Activated naive CD8-positive, alpha-beta T cell treated with anti-CD3 and anti-CD28 coated beads, Interleukin-2, amount 50 U/mL, for 24 hours (primary cell): ENCODE measurements at regions not wholly inside any gene's neighbourhood (a gene's known extent, or its start where the extent isn't known, plus 50 kb on each side); places are given as distances from the start of the nearest gene placed in this dataset.
"Not testable (repeated sequence)": the region's sequence is repeated elsewhere in the genome, so short reads cannot be mapped to it uniquely, and the experiment has no call there.

Experiments used
- ATAC-seq: fragments of 150-1000 bp; cut with Tn5 transposase; one replicate; pipeline ENCODE4 v1.10.0; 2021
- DNase-seq: peaks from one replicate; pipeline ENCODE4 v3.0.0; 2021
- H3K27ac Mint-ChIP-seq: one replicate; pipeline ENCODE4 v1.8.0; 2021; ENCODE audit warnings: mild to moderate bottlenecking, mixed read lengths
- H3K27me3 Mint-ChIP-seq: one replicate; pipeline ENCODE4 v1.8.0; 2021; ENCODE audit warnings: mixed read lengths
- H3K36me3 Mint-ChIP-seq: one replicate; pipeline ENCODE4 v1.8.0; 2021; ENCODE audit warnings: low read depth, mixed read lengths
- H3K4me1 Mint-ChIP-seq: one replicate; pipeline ENCODE4 v1.8.0; 2021; ENCODE audit warnings: mixed read lengths
- H3K4me3 Mint-ChIP-seq: one replicate; pipeline ENCODE4 v1.8.0; 2021; ENCODE audit warnings: mild to moderate bottlenecking, moderate library complexity, mixed read lengths
- H3K9me3 Mint-ChIP-seq: one replicate; pipeline ENCODE4 v1.8.0; 2021; ENCODE audit warnings: mixed read lengths

DNA sequence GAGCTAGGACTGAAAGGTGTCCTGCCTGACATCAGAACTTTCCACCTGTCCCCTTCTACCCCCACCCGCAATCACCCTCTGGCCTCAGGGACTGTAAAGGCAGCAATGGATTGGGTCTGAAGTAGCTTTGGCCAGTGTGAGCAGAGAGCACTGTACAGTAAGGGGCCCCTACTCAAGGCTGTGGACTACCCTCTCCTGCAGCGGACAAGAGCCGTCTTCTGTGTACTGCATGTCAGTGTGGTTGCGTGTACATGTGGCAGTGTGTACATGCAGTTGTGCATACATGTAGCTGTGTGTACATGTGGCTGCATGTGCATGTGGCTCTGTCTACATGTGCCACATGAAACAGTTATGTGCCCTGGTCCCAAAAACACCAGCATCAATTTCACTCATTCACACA lies 205.9 kb upstream of the LINGO1 start:
- no peak for DNase-seq
- ATAC-seq, result no peak
- H3K4me1 Mint-ChIP-seq, result no peaks in the 10 kb centered on the region

GRCh38 chr15:77838061-77838460 lies 205.3 kb upstream of the LINGO1 start:
- Mint-ChIP-seq H3K36me3 (no peaks in the 10 kb centered on the region), H3K27me3 (peaks cover 6% of the 10 kb centered on the region), H3K27ac (no peak overlapping the region), H3K4me1 (no peaks in the 10 kb centered on the region), H3K4me3 (no peak overlapping the region), H3K9me3 (no peaks in the 10 kb centered on the region)
- DNase-seq (no peak), ATAC-seq (no peak)

More for the DNA sequence above, 205.9 kb upstream of the LINGO1 start:
- Mint-ChIP-seq H3K9me3 (no peaks in the 10 kb centered on the region), H3K36me3 (no peaks in the 10 kb centered on the region), H3K27ac (no peak overlapping the region), H3K4me3 (no peak overlapping the region), H3K27me3 (peaks cover 6% of the 10 kb centered on the region)

DNA sequence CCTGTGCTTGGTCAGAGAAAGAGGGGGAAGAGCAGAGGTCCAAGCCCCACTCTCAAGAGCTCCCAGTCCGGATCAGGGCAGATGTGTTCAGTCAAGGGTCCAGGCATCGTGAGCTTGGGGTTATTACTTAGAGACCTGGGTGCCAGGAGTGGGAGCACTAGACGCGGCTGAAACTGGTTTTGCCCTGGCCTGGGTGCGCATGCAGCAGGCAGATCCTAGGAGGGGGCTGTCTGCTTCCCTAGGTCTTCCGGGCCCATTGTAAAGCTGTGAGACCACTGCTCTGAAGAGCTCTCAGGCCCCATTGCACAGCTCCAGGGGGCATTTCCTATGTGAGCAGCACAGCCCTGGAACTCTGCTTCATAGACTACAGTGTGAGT lies 204.9 kb upstream of the LINGO1 start:
- H3K27ac Mint-ChIP-seq, result no peak overlapping the region
- H3K36me3 Mint-ChIP-seq, result no peaks in the 10 kb centered on the region
- DNase-seq (no peak), ATAC-seq (no peak)
- H3K4me1 Mint-ChIP-seq, result no peaks in the 10 kb centered on the region
- no peaks in the 10 kb centered on the region for H3K9me3 Mint-ChIP-seq
- no peak overlapping the region for H3K4me3 Mint-ChIP-seq
- peaks cover 6% of the 10 kb centered on the region for H3K27me3 Mint-ChIP-seq

- H3K4me3 Mint-ChIP-seq, result no peak overlapping the region
- H3K4me1 Mint-ChIP-seq, result no peaks in the 10 kb centered on the region
- H3K27ac Mint-ChIP-seq, result no peak overlapping the region
- DNase-seq (no peak), ATAC-seq (no peak)
- H3K9me3 Mint-ChIP-seq, result no peaks in the 10 kb centered on the region
- H3K27me3 Mint-ChIP-seq, result peaks cover 4% of the 10 kb centered on the region
- H3K36me3 Mint-ChIP-seq, result no peaks in the 10 kb centered on the region
Measured at GRCh38 chr15:77836906-77837648, 204.4 kb upstream of the LINGO1 start.

DNA sequence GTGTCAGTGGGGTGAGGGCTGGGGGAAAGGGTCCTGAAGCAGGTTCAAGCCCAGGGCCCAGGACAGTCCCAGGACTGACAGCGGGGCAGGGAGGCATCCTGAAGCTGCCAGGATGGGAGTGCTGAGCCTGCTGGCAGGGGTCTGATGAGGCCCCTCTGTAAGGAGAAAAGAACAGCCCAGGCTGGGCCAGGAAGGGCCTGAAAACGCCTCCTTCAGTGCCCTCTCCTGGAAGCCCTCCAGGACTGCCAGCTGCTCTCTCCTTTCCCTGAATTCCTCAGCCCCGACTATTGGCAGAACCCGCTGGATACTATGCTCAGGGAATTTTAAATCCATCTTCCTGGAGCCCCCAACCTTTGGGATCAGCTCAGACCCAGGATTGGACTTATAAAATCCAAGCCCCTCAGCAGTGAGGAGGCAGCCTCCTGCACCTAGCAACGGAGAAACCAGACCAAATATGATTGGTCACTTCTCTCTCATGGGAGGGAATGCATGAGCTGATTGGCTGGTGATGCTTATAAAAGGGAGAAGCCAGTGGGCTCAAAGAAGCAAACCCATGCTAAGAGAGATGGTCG lies 203.5 kb upstream of the LINGO1 start:
- H3K36me3 Mint-ChIP-seq, result no peaks in the 10 kb centered on the region
- DNase-seq (no peak), ATAC-seq (no peak)
- no peak overlapping the region for H3K27ac Mint-ChIP-seq
- no peaks in the 10 kb centered on the region for H3K9me3 Mint-ChIP-seq
- H3K4me3 Mint-ChIP-seq, result no peak overlapping the region
- H3K27me3 Mint-ChIP-seq, result peaks cover 4% of the 10 kb centered on the region
- no peaks in the 10 kb centered on the region for H3K4me1 Mint-ChIP-seq

DNA sequence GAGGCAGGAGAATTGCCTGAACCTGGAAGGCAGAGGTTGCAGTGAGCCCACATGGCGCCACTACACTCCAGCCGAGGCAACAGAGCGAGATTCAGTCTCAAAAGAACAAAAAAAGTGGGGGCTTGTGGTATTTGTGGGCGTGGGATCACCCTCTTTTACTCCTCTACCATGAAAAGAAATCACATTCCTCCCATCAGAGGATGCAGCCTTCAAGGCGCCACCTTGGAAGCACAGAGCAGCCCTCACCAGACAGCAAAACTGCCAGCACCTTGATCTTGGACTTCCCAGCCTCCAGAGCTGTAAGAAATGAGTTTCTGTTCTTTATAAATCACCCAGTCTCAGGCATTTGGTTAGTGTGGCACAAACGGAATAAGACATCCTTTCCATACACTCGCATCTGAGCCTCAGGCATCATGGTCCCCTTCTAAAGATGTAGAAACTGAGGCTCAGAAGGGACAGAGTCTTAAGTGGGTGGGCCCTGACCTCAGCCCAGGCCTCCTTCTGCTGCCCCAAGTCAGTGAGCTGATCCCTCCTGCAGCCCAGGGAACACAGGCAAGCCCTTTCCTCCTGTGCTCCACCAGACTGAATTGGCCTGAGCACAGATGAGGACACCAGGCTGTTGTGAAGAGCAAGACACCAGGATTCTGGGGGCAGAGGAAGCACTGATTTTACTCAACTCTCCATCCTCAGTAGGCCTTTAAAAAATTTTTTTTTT lies 201.7 kb upstream of the LINGO1 start:
- no peaks in the 10 kb centered on the region for H3K36me3 Mint-ChIP-seq
- no peak overlapping the region for H3K27ac Mint-ChIP-seq
- ATAC-seq, result no peak
- H3K27me3 Mint-ChIP-seq, result no peaks in the 10 kb centered on the region
- no peak for DNase-seq
- no peak overlapping the region for H3K4me3 Mint-ChIP-seq
- no peaks in the 10 kb centered on the region for H3K9me3 Mint-ChIP-seq
- H3K4me1 Mint-ChIP-seq, result no peaks in the 10 kb centered on the region

- no peaks in the 10 kb centered on the region for H3K36me3 Mint-ChIP-seq
- ATAC-seq (no peak), DNase-seq (no peak)
- H3K4me3 Mint-ChIP-seq, result no peak overlapping the region
- no peaks in the 10 kb centered on the region for H3K9me3 Mint-ChIP-seq
- H3K4me1 Mint-ChIP-seq, result no peaks in the 10 kb centered on the region
- H3K27me3 Mint-ChIP-seq, result no peaks in the 10 kb centered on the region
- no peak overlapping the region for H3K27ac Mint-ChIP-seq
Measured at GRCh38 chr15:77832874-77833273, 200.2 kb upstream of the LINGO1 start.

DNA sequence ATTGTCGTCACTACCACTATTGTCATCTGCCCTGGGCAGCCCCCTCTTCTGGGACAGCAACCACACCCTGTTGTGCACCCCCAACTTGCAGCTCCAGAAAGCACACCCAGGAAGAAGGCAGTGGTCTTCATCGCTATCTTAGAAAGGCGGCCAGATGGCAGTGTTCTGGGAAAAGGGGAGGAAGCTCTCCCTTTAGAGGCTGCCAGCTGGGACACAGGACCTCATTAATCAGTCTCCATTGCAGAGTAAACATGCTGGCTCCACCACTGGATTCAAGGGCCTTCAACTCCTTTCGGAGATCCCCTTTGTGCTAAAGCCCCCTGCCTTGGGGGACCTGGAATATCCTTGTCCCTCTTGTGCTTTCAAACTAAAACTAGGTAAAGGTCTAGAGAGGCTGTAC lies 199.3 kb upstream of the LINGO1 start:
- no peak overlapping the region for H3K27ac Mint-ChIP-seq
- no peak overlapping the region for H3K4me3 Mint-ChIP-seq
- ATAC-seq (no peak), DNase-seq (no peak)
- H3K27me3 Mint-ChIP-seq, result no peaks in the 10 kb centered on the region
- H3K4me1 Mint-ChIP-seq, result no peaks in the 10 kb centered on the region
- no peaks in the 10 kb centered on the region for H3K36me3 Mint-ChIP-seq
- H3K9me3 Mint-ChIP-seq, result no peaks in the 10 kb centered on the region

GRCh38 chr15:77830051-77830468 lies 197.3 kb upstream of the LINGO1 start:
- ATAC-seq, result no peak

DNA sequence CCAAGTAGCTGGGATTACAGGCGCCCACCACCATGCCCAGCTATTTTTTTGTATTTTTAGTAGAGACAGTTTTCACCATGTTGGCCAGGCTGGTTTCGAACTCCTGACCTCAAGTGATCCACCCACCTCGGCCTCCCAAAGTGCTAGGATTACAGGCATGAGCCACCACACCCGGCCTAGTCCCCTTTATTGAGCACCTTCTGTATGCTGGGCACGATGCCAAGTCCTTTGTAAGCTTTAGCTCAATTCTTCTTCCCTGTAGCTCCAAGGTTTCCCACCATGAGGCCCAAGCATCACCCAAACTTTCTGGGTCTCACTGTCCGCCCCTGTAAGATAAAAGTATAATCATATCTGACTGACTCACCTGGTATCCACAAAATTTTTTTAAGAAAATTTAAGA lies 196.6 kb upstream of the LINGO1 start:
- not testable (repeated sequence) for DNase-seq, H3K4me3 Mint-ChIP-seq, H3K27ac Mint-ChIP-seq, H3K9me3 Mint-ChIP-seq, ATAC-seq, H3K4me1 Mint-ChIP-seq, H3K36me3 Mint-ChIP-seq, H3K27me3 Mint-ChIP-seq

More at GRCh38 chr15:77830051-77830468, 197.3 kb upstream of the LINGO1 start:
- H3K27ac Mint-ChIP-seq, result no peak overlapping the region
- H3K4me1 Mint-ChIP-seq, result no peaks in the 10 kb centered on the region
- no peaks in the 10 kb centered on the region for H3K9me3 Mint-ChIP-seq
- no peak overlapping the region for H3K4me3 Mint-ChIP-seq
- no peaks in the 10 kb centered on the region for H3K36me3 Mint-ChIP-seq
- H3K27me3 Mint-ChIP-seq, result no peaks in the 10 kb centered on the region
- DNase-seq, result no peak

GRCh38 chr15:77827860-77828259 lies 195.1 kb upstream of the LINGO1 start:
- H3K27ac Mint-ChIP-seq, result no peak overlapping the region
- DNase-seq (no peak), ATAC-seq (no peak)
- H3K9me3 Mint-ChIP-seq, result no peaks in the 10 kb centered on the region
- peaks cover 2% of the 10 kb centered on the region for H3K27me3 Mint-ChIP-seq
- H3K4me1 Mint-ChIP-seq, result no peaks in the 10 kb centered on the region
- no peak overlapping the region for H3K4me3 Mint-ChIP-seq
- H3K36me3 Mint-ChIP-seq, result no peaks in the 10 kb centered on the region

- H3K4me1 Mint-ChIP-seq, result no peaks in the 10 kb centered on the region
- H3K9me3 Mint-ChIP-seq, result no peaks in the 10 kb centered on the region
- no peak for ATAC-seq
- no peaks in the 10 kb centered on the region for H3K36me3 Mint-ChIP-seq
- H3K27ac Mint-ChIP-seq, result no peak overlapping the region
- peaks cover 14% of the 10 kb centered on the region for H3K27me3 Mint-ChIP-seq
- H3K4me3 Mint-ChIP-seq, result no peak overlapping the region
- no peak for DNase-seq
Measured at GRCh38 chr15:77826006-77826695, 193.4 kb upstream of the LINGO1 start.

DNA sequence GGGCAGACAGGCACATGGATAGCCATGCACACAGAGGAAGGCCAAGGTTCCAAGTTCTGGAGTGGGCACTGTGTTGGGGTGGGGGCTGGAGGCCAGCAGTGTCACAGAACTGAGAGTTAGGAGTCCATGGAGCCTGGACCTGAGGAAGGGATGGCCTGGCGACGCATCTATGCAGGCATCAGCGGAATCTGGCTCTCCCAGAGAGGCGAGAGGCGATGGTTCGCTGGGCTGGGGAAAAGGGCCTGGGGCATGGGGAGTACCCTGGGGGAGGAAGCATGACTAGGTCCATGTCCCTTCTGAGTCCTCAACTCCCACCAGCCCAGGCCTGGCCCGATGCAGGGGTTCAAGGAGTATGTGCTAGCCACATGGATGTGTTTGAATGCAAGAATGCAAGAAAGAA lies 192.8 kb upstream of the LINGO1 start:
- H3K4me1 Mint-ChIP-seq, result peaks cover 1% of the 10 kb centered on the region
- no peak overlapping the region for H3K4me3 Mint-ChIP-seq
- ATAC-seq (no peak), DNase-seq (no peak)
- peaks cover 20% of the 10 kb centered on the region for H3K27me3 Mint-ChIP-seq
- H3K36me3 Mint-ChIP-seq, result no peaks in the 10 kb centered on the region
- no peaks in the 10 kb centered on the region for H3K9me3 Mint-ChIP-seq
- no peak overlapping the region for H3K27ac Mint-ChIP-seq

DNA sequence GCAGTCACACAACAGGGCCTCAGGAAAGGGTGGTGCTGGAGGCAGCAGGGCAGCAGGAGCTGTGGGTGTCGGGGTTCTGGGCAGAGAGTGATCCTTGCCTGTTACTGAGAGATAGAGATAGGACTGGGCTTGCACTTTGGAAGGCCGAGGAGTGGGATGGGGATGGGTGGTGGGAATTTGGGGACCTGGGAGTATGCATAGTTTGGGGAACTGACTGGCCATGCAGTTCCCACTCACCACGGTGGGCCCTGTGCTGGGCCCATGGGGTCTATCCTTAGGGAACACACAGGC lies 192.5 kb upstream of the LINGO1 start:
- no peak for DNase-seq
- Mint-ChIP-seq H3K27ac (no peak overlapping the region), H3K9me3 (no peaks in the 10 kb centered on the region), H3K4me3 (no peak overlapping the region), H3K4me1 (peaks cover 3% of the 10 kb centered on the region), H3K36me3 (no peaks in the 10 kb centered on the region), H3K27me3 (peaks cover 23% of the 10 kb centered on the region)
- ATAC-seq, result no peak
